DND-41 (cell line): ENCODE measurements at regions not wholly inside any gene's neighbourhood (a gene's known extent, or its start where the extent isn't known, plus 50 kb on each side); places are given as distances from the start of the nearest gene placed in this dataset.

Experiments
- EZH2 ChIP-seq: IDR thresholded peaks from 3 replicates; pipeline ENCODE4 v1.6.1; 2012; ENCODE audit warnings: borderline replicate concordance, low read depth, mild to moderate bottlenecking, moderate library complexity, low read length, inconsistent platforms; ENCODE audit not compliant: severe bottlenecking
- TF ChIP-seq, protein P1 (sequence below): IDR thresholded peaks from 2 replicates; pipeline ENCODE4 v1.5.1; 2012; ENCODE audit warnings: borderline replicate concordance, low read length, moderate library complexity, mild to moderate bottlenecking; ENCODE audit not compliant: poor library complexity, severe bottlenecking; ENCODE audit errors: extremely low read depth

DNA sequence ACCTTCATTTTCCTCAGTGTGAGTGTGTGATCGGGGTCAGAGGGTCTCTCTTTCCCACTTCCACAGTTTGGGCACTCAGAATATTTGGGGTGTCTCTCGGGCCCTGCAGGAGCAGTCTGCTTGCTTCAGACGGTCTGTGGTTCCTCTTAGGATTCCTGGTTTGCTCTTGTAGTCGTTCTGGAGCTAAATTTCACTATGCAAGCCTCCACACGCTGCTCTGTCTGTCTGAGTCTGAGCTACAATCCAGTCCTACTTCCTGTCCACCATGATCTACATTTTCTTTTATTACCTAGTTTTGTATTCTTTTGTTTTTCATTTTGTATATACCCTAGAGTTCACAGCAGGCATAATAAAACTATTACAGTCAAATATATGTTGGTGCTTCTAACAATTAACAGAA is 1967.3 kb upstream of the NUDT12 start:
- TF ChIP-seq, protein P1, sequence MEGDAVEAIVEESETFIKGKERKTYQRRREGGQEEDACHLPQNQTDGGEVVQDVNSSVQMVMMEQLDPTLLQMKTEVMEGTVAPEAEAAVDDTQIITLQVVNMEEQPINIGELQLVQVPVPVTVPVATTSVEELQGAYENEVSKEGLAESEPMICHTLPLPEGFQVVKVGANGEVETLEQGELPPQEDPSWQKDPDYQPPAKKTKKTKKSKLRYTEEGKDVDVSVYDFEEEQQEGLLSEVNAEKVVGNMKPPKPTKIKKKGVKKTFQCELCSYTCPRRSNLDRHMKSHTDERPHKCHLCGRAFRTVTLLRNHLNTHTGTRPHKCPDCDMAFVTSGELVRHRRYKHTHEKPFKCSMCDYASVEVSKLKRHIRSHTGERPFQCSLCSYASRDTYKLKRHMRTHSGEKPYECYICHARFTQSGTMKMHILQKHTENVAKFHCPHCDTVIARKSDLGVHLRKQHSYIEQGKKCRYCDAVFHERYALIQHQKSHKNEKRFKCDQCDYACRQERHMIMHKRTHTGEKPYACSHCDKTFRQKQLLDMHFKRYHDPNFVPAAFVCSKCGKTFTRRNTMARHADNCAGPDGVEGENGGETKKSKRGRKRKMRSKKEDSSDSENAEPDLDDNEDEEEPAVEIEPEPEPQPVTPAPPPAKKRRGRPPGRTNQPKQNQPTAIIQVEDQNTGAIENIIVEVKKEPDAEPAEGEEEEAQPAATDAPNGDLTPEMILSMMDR, result no peak
- TF ChIP-seq EZH2, result no peak
